Right hindlimb (tissue), 1 donor: ENCODE measurements at regions not wholly inside any gene's neighbourhood (a gene's known extent, or its start where the extent isn't known, plus 50 kb on each side); places are given as distances from the start of the nearest gene placed in this dataset.
"Not testable (repeated sequence)": the region's sequence is repeated elsewhere in the genome, so short reads cannot be mapped to it uniquely, and the experiment has no call there.

Source experiments
- DNase-seq: peaks from one replicate; pipeline ENCODE4 v3.0.0-alpha.2; 2018

DNA sequence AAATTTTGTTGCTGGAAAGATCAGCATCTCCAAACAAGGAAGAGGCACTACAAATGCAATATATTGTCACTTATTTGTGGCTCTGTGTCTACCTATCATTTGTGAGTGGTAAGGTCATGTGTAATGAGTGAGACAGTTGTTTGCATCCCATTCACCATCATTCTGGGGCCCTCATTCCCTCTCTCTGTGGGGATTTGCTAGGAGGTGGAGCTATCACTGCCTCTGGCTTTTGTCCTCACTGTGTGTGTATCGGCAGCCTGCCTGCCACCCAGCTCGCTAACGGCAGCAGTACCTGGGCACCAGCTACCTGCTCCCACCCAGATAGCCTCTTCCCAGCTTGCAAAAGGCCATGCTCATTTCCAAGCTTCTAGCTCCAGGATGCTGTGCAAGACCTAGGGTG is 379.2 kb upstream of the ZFHX3 start:
- no peak for DNase-seq

DNA sequence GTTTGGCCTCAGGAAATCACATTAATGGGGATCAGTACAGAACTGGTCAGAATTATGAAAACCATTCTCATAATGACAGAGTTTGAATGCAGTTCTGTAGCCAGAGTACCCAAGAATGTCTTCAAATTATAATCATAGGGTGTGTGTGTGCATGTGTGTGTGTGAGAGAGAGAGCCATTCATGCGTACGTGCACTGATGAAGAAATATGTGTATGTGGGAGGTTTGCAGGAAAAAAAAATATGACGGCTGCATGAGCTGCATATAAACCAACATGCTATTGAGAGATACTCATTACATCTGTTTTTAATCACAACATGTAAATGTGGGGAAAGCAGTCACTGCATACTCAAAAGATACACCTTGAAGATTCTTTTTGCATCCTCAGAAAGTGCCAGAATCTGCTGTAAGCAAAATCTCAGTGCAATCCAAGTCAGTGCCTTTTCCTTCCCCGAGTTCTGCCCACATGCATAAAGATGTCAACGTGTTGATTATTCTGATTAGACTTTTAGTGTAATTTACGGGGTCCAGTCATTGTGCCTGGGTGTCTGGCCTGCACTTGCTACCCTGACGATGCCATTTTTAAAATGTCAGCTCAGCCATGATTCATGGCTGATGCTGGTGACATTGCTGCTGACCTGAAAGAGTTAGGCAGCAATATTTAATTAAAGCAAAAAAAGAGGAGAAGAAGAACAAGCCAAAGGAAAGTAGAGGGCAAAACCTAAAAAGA is 378.7 kb upstream of the ZFHX3 start:
- no peak for DNase-seq

DNA sequence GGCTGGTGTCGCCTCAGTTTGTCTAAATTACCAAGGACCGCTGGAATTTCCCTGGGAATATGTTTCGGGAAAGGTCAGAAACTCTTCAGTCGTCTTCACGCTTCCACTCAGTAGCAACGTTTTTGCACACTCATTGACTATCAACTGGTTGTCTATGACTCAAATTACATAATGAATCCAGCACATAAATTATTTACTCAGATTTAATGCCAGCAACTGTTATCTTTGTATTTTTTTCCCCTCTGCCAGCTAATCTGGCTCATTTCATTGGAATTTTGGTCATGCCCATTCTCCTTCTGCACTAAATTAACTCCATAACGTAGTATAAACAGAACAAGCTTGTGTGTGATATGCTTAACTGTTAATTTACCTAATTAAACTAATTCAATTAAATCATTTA is 372.7 kb upstream of the ZFHX3 start:
- no peak for DNase-seq

DNA sequence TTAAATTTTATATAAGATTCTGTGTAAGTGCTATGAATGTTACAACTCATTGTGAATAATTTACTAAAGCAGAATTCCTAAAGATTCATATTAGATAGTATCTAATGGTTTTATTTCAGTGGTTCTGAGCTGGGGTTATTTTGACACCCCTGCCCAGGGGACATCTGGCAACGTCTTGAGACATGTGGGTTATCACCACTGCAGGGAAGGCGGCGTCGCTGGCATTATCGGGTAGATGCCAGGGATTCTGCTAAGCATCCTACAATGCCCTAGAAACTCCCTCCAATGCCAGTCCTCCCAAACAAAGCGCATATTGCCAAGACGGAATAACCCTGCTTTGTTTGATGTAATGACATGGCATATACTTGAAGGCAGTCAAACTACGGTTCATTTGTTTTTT is 372.3 kb upstream of the ZFHX3 start:
- no peak for DNase-seq

DNA sequence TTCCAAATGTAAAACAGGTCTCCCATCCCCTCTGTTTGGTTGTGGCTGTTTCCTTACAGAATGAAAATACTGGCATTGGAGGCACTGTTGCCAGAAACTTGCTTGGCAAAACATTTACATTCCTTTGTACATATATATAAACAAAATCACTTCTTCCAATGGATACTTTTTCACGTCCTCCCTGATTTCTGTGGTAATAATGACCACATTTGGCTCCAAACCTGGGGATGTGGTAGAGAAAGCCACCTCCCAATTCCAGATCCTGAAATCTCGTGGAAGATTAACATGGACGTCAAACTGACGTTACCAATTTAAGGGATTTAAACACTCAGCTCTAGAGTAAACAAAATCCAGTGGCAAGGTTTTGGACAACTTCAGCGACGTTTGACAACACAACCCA is 370.8 kb upstream of the ZFHX3 start:
- peak; percentile 32 for DNase-seq

DNA sequence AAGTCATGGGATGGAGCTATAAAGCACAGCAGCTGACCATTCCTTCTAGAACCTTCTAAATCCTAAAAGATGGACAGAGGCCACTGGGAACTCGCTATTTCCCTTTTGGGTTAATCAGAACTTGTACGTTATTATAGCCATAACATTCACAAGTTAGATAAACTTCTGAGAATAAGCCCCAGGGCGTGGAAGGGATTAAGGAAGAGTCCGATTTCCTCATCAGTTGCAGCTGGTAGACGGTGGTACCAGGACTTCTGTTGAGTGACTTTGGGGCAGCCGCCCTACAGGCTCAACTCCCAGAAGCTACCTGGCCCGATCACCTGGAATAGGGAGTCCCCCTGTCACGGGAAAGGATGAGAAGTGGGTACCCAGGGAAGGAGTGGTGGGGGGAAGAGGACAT is 370.1 kb upstream of the ZFHX3 start:
- no peak for DNase-seq

DNA sequence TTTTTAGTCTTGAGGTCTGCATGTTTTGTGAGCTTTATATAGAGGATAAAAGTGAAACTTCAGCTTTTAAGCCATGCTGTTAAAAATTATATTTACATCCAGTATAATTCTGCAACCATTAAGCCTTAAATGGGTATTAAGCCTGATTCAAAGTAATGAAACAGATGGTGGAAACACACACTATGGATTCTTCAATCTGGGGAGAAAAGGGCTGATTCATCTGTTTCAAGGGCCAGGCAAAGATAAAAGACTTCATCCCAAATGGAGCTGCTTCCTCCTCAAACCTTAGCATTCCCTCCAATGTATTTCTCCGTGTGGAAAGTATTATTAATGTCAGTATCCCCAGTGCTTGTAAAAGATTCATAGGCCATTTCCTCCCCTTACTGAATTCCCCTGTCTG is 367.4 kb upstream of the ZFHX3 start:
- DNase-seq = no peak

DNA sequence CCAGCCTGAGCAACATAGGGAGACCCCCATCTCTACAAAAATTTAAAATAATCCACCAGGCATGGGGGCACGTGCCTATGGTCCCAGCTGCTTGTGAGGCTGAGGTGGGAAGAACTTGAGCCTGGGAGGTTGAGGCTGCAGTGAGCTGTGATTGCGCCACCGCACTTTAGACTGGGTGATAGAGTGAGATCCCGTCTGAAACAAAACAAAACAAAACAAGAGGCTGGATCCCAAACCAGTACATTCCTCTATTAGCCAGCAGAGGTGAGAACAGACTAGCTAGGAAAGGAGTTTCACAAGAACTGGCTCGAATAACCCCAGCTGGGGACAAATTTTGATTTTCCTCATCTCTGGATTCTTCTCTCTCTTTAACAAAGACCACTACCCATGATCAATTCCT is 366.7 kb upstream of the ZFHX3 start:
- no peak for DNase-seq

DNA sequence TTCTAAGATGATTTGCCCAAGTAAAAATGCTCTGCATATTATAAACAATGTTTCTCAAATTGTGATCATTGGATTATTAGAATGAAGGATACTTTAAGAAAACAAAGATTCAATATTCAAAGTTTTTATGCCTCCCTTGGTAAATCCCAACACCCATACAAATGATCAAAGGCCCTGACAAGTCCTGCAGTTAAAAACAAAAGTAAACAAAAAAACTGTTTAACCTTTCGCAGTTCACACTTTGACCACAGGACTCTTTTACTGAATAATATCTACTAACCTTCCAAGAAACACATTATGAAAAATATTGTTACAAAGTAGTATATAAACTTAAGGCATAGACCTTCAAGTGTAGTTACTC is 365.9 kb upstream of the ZFHX3 start:
- DNase-seq = no peak

DNA sequence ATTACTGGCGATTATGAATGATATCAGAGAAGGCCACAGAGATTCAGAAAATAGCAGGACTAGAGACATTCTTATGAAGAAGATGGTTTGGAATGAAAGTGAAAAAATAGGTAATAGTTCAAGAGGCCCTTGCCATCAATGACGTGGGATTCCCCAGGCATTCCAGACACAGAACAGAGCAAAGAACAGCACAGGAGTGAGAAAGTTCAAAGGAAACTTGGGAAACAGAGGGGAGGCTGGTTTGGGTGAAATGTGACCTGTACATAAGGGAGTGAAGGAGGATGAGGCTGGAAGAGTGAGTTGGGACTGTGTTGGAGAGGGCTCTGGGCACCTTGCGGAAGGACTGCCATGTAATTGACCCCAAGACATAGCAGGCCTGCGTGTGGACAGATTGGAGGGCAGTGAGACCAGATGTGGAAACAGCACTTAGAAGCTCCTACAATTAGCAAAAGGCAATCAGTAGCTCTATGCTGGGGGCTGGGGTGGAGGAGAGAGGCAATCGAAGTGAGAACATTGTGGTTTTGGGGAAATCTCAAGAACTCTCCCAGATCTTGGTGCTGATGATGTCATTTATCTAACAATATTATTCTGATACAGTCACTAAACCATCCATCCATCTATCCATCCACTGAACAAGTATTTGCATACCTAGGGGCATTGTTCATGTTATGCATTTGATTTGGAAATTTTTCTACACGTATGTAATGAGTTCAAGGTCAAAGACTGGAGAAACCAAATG is 365.3 kb upstream of the ZFHX3 start:
- DNase-seq = no peak

DNA sequence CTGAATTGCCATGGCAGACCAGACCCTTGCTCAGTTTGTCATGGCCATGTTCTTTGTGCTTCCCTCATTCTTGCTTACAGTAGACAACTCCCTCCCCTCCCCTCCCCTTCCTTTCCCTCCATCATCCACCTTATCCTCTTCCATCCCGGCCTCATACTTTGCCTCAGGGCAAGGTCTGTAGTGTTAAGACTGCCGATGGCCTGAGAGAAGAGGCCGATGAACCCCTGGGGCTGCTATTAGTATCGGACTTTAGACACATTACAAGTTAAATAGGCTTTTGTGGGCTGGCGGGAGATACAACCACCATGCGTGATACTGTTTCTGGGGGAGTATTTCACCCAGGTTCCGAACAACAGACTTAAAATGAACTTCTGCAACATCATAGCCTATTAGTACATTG is 364.5 kb upstream of the ZFHX3 start:
- DNase-seq = no peak

DNA sequence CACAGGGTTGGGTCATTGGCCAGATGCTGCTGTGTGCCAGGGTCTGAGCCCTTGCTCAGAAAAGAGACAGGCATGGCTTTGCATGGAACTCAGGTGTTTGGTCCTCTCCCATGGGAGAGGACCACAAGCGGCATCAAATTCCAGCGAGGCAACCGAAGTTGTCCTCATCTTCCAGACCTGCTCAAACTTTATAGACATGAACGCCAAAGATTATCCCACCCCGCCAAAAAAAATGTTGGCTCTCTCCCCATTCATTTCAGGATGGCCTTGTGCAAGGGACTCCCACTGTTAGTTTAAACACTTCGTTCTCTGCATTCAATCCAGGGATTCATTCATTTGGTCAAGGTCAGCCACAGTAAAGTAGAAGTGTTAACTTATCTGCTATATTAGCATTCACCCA is 360.8 kb upstream of the ZFHX3 start:
- no peak for DNase-seq

DNA sequence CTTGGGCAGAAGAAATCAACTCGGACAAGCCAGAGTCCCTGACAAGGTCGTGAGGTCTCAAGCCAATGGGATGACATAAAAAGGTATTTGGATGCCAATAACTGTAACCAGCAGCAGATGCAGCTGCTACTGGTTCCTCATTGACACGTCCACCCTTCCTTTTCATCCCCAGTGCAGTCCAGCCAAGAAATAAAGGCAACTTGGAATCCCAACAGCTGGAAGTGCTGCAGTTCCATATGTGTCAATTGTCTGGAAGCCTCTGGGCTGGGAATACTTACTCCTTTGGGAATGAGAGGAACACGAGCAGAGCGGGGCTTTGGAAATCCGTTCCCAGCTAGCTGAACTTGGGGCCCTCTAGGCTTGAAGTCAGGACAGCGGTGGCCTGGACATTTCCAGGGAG is 360.4 kb upstream of the ZFHX3 start:
- DNase-seq = peak; percentile 38

DNA sequence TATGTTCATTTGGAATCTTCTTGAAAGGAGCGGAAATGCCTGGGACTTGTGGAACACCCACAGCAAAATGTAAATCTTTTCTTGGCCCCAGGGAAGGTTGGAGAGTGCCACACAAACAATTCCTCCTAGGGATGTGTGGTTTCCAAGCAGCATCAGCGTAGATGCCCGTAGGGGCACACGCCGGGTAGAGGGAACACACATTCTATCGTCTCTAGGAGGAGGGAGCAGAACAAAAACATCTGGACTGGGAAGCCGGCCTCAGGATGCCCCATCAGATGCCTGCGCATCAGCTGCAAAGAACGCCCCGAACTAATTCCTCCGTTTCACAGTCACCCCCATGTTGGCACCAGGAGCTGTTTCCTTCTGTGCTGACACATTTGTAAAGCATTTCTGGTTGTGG is 357.9 kb upstream of the ZFHX3 start:
- peak; percentile 36 for DNase-seq

DNA sequence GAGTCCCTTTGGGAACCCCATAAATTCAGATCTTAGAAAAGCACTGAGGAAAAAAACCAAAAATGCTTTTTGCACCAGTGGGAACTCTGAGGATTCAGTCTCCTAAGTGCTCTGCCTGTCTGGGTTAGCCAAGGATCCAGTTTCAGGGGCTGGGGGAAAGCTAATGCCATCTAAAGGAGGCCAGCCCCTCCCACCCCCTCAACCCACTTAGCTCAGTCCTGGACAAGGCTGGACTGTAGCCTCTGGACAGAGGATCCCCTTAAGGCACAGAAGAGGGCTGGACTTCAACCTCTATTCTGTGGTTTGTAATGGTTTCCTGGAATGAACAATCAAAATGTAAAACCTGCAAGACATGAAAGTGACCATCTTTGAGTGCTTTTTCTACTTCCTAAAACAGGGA is 356.1 kb upstream of the ZFHX3 start:
- no peak for DNase-seq

DNA sequence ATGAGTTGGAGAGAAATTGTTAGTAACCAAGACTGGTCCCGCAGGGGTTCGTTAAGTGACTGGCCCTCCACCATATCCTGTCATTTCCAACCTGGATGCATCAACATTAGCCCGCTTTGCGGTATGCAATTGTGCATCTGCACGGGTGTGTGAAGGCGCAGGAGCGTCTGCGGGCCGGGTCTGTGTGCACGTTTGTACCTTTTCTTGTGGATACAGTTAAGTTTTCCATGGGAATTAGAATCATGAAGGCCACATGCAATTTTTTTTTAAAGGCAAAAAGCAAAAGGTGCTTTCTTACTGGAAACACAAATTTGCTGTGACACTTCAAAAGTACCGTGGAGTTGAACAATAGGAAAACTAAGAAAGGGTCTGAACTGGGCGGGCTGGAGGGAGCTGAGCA is 355.4 kb upstream of the ZFHX3 start:
- DNase-seq = no peak

DNA sequence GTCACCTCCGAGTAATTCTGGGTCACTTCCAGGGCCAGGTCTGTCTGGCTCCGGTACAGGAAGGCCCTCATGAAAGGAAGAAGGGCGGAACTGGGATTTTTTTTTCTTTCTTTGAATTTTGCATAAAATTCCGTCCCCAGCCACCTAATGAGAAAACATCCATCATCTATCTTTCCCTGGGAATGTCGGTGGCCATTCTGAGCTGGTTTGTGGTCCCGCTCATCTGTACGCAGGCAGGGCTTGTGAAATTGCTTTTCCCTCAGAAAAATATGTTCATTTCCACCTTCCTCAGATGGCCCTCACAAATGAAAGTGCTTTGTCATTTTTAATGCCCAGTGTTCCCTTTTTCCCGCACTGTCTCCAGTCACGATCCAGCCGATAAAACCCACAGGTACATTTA is 353.0 kb upstream of the ZFHX3 start:
- DNase-seq = no peak

DNA sequence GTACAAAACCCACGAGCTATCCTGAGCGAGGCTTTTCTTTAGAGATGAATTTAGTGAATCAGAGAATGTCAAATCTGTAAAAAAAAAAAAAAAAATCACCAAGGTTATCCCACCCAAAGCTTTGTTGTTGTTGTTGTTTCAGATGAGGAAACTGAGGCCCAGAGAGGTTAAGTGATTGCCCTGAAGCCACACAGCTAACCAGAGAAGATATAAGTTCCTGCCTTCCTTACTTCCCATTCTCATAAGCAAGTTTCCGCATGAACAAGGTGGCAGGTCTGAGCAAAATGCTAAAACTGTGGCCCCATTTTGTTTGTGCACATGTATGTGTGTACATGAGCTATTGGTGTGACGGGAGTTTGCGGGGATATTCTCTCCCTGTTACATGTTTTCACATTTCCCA is 352.1 kb upstream of the ZFHX3 start:
- no peak for DNase-seq

DNA sequence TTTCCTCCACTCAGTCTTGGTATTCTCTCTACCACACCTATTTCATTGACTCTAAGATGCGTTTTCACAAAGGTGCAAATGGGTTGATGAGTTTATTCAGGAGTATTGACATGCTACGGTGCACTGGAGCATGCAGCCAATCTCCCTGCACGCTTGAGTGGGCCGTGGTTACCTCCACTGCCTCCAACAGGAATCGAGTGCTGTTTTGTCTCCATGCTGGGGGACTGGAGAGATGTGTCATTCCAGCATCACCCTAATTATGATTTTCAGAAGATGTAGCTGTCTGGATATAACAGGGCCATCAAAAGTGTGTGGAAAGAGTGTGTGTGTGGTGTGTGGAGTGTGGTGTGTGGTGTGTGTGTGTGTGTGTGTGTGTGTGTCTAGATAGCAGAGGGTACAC is 351.6 kb upstream of the ZFHX3 start:
- DNase-seq = no peak

DNA sequence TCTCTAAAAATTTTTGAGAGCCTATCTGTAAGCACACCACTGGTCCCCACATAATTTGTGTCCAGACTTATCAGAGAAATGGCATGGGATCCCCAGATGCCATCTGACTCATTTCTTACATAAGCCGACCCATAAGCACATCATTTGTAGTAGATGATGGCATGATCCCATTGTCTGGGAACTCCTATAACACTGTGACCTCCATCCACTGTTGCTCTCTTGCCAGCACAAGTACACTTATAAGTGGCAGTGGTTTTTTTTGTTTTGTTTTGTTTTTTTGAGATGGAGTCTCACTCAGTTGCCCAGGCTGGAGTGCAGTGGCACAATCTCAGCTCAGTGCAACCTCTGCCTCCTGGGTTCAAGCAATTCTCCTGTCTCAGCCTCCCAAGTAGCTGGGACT is 350.7 kb upstream of the ZFHX3 start:
- not testable (repeated sequence) for DNase-seq

DNA sequence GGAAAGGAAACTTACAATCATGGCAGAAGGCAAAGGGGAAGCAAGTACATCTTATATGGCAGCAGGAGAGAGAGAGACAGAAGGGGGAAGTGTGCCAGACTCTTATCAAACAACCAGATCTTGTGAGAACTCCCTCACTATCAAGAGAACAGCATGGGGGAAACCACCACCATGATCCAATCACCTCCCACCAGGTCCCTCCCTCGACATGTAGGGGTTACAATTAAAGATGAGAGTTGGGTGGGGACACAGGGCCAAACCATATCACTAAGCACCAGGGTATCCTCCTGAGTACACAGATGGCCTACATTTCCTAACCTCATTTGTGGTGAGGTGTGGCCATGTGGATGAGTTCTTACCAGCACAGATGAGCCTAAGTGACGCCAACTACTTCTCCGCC is 348.6 kb upstream of the ZFHX3 start:
- DNase-seq = no peak

DNA sequence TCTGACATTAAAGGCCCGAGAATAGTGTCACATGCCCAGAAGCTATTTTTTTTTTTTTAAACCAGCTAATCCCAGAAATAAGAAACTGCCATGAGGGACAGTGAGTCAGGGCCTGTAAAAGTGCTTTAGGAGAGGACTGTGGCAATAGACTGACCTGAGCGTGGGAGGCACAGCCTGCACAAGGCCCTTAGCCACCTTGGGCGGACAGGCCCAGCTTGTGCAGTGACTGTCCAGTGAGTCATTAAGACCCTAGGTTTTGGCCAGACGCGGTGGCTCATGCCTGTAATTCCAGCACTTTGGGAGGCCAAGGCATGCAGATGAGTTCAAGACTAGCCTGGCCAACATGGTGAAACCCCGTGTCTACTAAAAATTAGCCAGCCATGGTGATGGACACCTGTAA is 343.0 kb upstream of the ZFHX3 start:
- no peak for DNase-seq

DNA sequence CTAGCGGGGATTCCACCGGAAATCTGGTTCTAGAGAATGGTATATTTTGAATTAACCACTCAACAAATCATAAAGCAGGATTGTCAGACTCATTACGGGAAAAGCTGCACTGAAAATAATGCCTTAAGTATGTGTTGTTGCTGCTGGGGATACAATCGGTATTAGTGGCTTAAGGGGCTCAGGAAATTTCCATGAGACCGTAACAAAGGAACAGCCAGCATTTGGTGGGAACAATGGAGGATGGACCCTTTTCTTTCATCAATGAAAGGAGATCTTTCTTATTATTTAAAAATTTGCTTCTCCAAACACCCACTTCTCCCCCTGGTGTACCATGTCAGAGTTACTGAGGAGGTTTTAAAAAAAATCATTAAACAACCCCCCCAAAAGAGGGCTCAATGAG is 342.6 kb upstream of the ZFHX3 start:
- no peak for DNase-seq

DNA sequence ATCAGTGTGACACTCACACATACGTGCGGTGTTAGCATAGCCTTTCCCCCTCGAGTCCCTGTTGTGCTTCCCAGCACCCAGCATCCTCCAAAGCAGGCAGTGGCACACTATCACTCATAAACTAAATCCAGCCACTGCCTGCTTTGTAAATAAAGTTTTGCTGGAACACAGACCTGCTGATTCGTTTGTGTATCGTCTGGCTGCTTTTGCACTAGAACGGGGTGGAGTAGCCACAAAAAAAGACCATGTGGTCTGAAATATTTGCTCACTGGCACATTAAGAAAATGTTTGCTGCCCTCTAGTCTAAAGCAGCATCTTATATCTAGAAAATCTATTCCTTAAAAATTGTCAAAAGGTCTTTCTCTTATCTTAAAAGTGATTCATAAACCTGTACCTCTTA is 341.2 kb upstream of the ZFHX3 start:
- DNase-seq = no peak

DNA sequence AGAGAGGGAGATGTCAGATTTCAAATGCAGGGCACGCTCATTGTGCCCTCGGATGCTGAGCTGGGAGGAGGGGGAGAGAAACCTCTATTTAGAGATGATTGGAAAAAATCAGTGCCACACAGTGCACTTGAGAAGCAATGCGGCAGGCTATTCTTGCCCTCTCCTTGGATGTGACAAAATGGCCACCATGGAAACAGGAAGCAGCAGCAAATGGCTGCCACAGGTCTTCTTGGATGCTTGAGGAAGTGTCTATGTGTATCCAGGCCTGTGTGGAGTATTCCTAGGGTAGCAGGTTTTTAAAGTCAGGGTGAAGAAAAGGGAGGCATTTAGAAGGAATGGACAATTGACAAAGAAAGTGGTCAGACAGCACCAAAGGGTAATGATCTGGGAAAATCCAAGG is 340.1 kb upstream of the ZFHX3 start:
- DNase-seq = no peak
